Sigmoid colon (tissue), 6 donors: ENCODE measurements at regions not wholly inside any gene's neighbourhood (a gene's known extent, or its start where the extent isn't known, plus 50 kb on each side); places are given as distances from the start of the nearest gene placed in this dataset.

Source experiments
- DNase-seq: peaks from one replicate; pipeline ENCODE4 v3.0.0-alpha.2; 2019
- H3K27ac ChIP-seq, 4 donors: fragments of 200-600 bp; sonication (generic); one replicate each; pipeline ENCODE4 v1.5.1; 2016 to 2019; ENCODE audit warnings: mild to moderate bottlenecking in 1 of 4
- H3K27me3 ChIP-seq, 3 donors: fragments of 200-600 bp; sonication (generic); one replicate each; pipeline ENCODE4 v1.5.1; 2019; ENCODE audit warnings: mild to moderate bottlenecking in 1 of 3
- H3K36me3 ChIP-seq, 4 donors: fragments of 200-600 bp; sonication (generic); one replicate each; pipeline ENCODE4 v1.5.1; 2016 to 2019
- H3K4me1 ChIP-seq, 4 donors: fragments of 200-600 bp; sonication (generic); one replicate each; pipeline ENCODE4 v1.5.1; 2017 to 2019
- H3K4me3 ChIP-seq, 4 donors: fragments of 200-600 bp; sonication (generic); one replicate each; pipeline ENCODE4 v1.5.1; 2017 to 2019; ENCODE audit warnings: mild to moderate bottlenecking in 2 of 4, moderate library complexity in 1 of 4
- H3K9me3 ChIP-seq, 4 donors: fragments of 200-600 bp in 3 of 4; sonication (generic) in 3 of 4; one replicate each; pipeline versions ENCODE4 v1.5.1 to v1.6.1; 2013 to 2019
- EP300 ChIP-seq, 4 donors: sonication (generic); formaldehyde crosslinking; IDR thresholded peaks; one replicate each; pipeline ENCODE4 v1.6.1; 2017; ENCODE audit warnings: antibody characterized with exemption in 4 of 4
- POLR2A ChIP-seq, 2 donors: fragments of 450-650 bp; IDR thresholded peaks; one replicate each; pipeline ENCODE4 v1.6.1; 2016; ENCODE audit warnings: antibody characterized with exemption in 2 of 2, mild to moderate bottlenecking in 2 of 2, moderate library complexity in 2 of 2
- POLR2AphosphoS5 ChIP-seq, 4 donors: sonication (generic); formaldehyde crosslinking; IDR thresholded peaks; one replicate each; pipeline ENCODE4 v1.6.1; 2017; ENCODE audit warnings: antibody characterized with exemption in 4 of 4
- WGBS, 2 donors: extraction: QIAGEN DNeasy Blood & Tissue Kit; methylation state at CpG; one replicate each; pipeline ENCODE4 v1.1.7; 2013; 5-methylcytosine and 5-hydroxymethylcytosine counted together
- intact Hi-C: fragments of 100-400 bp; cut with DNase I; formaldehyde crosslinking; loops from one replicate; pipeline ENCODE4 v1.15.1; 2023
- TF ChIP-seq, protein P1 (sequence below), 4 experiments: fragments of 450-650 bp in 3 of 4; fragments of 200-600 bp in 1 of 4; IDR thresholded peaks; one replicate each; pipeline ENCODE4 v1.5.1; 2016 to 2019; ENCODE audit warnings: antibody characterized with exemption in 4 of 4, mild to moderate bottlenecking in 3 of 4, moderate library complexity in 2 of 4
- donor health status: healthy with polysubstance abuse.
- donor health status: healthy.

GRCh38 chr13:77838271-77838670 is 80.4 kb downstream of the EDNRB start:
- WGBS, 2 donors, result 63 to 78% methylated on average over 2 of the region's 2 CpGs
- Histone ChIP-seq H3K27ac (no peak overlapping the region), H3K4me3 (no peak overlapping the region), H3K36me3 (no peaks in the 10 kb centered on the region), H3K9me3 (no peaks in the 10 kb centered on the region), H3K4me1 (peaks cover 0 to 4% (median under 1%) of the 10 kb centered on the region in 4 donors), H3K27me3 (no peaks in the 10 kb centered on the region)
- no peak for DNase-seq
- TF ChIP-seq POLR2A (IDR thresholded peaks at IDR 0.05) (no peak), EP300 (IDR thresholded peaks at IDR 0.05) (no peak), POLR2AphosphoS5 (IDR thresholded peaks at IDR 0.05) (no peak)
- TF ChIP-seq, protein P1, sequence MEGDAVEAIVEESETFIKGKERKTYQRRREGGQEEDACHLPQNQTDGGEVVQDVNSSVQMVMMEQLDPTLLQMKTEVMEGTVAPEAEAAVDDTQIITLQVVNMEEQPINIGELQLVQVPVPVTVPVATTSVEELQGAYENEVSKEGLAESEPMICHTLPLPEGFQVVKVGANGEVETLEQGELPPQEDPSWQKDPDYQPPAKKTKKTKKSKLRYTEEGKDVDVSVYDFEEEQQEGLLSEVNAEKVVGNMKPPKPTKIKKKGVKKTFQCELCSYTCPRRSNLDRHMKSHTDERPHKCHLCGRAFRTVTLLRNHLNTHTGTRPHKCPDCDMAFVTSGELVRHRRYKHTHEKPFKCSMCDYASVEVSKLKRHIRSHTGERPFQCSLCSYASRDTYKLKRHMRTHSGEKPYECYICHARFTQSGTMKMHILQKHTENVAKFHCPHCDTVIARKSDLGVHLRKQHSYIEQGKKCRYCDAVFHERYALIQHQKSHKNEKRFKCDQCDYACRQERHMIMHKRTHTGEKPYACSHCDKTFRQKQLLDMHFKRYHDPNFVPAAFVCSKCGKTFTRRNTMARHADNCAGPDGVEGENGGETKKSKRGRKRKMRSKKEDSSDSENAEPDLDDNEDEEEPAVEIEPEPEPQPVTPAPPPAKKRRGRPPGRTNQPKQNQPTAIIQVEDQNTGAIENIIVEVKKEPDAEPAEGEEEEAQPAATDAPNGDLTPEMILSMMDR (IDR thresholded peaks at IDR 0.05), result no peak
- intact Hi-C loops, result no loop called here

DNA sequence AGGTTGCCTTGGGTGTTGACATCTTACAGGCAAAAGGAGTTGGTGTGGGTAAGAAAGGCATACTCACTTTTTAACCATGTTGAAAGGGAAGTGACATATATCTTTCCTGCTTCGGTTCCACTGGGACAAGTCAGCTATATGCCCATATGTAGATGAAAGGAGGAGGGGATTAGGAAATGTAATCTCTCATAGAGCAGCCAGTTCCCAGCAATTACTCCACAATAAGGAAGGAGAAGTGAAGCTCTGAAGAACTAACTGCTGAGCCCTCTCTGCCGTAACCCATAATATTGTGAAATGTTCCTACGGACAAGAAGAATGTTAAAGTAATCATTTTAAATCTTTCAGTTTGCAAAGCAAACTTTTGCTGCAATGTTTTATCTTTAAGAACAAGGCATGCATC is 82.2 kb downstream of the EDNRB start:
- no peak for DNase-seq
- peak overlapping the region in 1 of 4 donors; percentile 14 for H3K27ac ChIP-seq
- H3K9me3 ChIP-seq, result no peaks in the 10 kb centered on the region
- H3K36me3 ChIP-seq, result no peaks in the 10 kb centered on the region
- no peak overlapping the region for H3K4me3 ChIP-seq
- 34 to 61% methylated on average over 3 of the region's 3 CpGs for WGBS, 2 donors
- peaks cover 0 to 7% (median 2%) of the 10 kb centered on the region in 4 donors for H3K4me1 ChIP-seq
- no peaks in the 10 kb centered on the region for H3K27me3 ChIP-seq
- intact Hi-C loops, result no loop called here
- TF ChIP-seq POLR2A (IDR thresholded peaks at IDR 0.05) (no peak), EP300 (IDR thresholded peaks at IDR 0.05) (no peak), POLR2AphosphoS5 (IDR thresholded peaks at IDR 0.05) (no peak)
- TF ChIP-seq, protein P1 (IDR thresholded peaks at IDR 0.05), result no peak

GRCh38 chr13:77833331-77833863 is 85.2 kb downstream of the EDNRB start:
- Histone ChIP-seq H3K27me3 (no peaks in the 10 kb centered on the region), H3K4me3 (no peak overlapping the region), H3K27ac (peak overlapping the region in 3 of 4 donors; percentile 46 to 56 (median 49)), H3K4me1 (peaks cover 0 to 7% (median 2%) of the 10 kb centered on the region in 4 donors), H3K9me3 (no peaks in the 10 kb centered on the region), H3K36me3 (no peaks in the 10 kb centered on the region)
- intact Hi-C loops, result no loop called here
- 53 to 64% methylated on average over 2 of the region's 2 CpGs for WGBS, 2 donors
- TF ChIP-seq POLR2A (IDR thresholded peaks at IDR 0.05), result no peak
- TF ChIP-seq POLR2AphosphoS5 (IDR thresholded peaks at IDR 0.05), result peak in 3 of 4 donors; percentile 6 to 56 (median 16)
- DNase-seq, result no peak

GRCh38 chr13:77832339-77833100 is 86.1 kb downstream of the EDNRB start:
- TF ChIP-seq POLR2AphosphoS5 (IDR thresholded peaks at IDR 0.05), result no peak
- TF ChIP-seq, protein P1 (IDR thresholded peaks at IDR 0.05), result no peak
- TF ChIP-seq EP300 (IDR thresholded peaks at IDR 0.05), result no peak
- TF ChIP-seq POLR2A (IDR thresholded peaks at IDR 0.05), result no peak
- 92 to 93% methylated on average over 2 of the region's 2 CpGs for WGBS, 2 donors
- H3K36me3 ChIP-seq, result no peaks in the 10 kb centered on the region
- intact Hi-C loops, result no loop called here
- H3K4me1 ChIP-seq, result peaks cover 0 to 7% (median 2%) of the 10 kb centered on the region in 4 donors
- no peaks in the 10 kb centered on the region for H3K9me3 ChIP-seq
- no peak for DNase-seq
- H3K27ac ChIP-seq, result peak overlapping the region in 2 of 4 donors; percentile 46 to 49
- H3K27me3 ChIP-seq, result no peaks in the 10 kb centered on the region
- H3K4me3 ChIP-seq, result no peak overlapping the region

GRCh38 chr13:77831866-77832265 is 86.8 kb downstream of the EDNRB start:
- Histone ChIP-seq H3K4me3 (no peak overlapping the region), H3K9me3 (no peaks in the 10 kb centered on the region), H3K4me1 (peaks cover 0 to 7% (median 2%) of the 10 kb centered on the region in 4 donors), H3K27me3 (no peaks in the 10 kb centered on the region), H3K36me3 (no peaks in the 10 kb centered on the region), H3K27ac (no peak overlapping the region)
- WGBS, 2 donors, result 71 to 76% methylated on average over 5 of the region's 5 CpGs
- intact Hi-C loops, result no loop called here
- no peak for DNase-seq
- TF ChIP-seq, protein P1 (IDR thresholded peaks at IDR 0.05), result no peak
- TF ChIP-seq EP300 (IDR thresholded peaks at IDR 0.05), result no peak
